GM21619 (cell line): ENCODE measurements at regions not wholly inside any gene's neighbourhood (a gene's known extent, or its start where the extent isn't known, plus 50 kb on each side); places are given as distances from the start of the nearest gene placed in this dataset.
"Not testable (repeated sequence)": the region's sequence is repeated elsewhere in the genome, so short reads cannot be mapped to it uniquely, and the experiment has no call there.

Experiments used
- ATAC-seq: cut with Tn5 transposase; IDR thresholded peaks from one replicate; pipeline ENCODE4 v1.9.1; 2021; ENCODE audit not compliant: unreplicated experiment

- ATAC-seq, result no peak
Observed at GRCh38 chr3:69491975-69492374, 106.1 kb upstream of the FRMD4B start.

GRCh38 chr3:69490971-69491370 is 105.1 kb upstream of the FRMD4B start:
- ATAC-seq, result no peak

GRCh38 chr3:69490235-69490634 is 104.3 kb upstream of the FRMD4B start:
- no peak for ATAC-seq

GRCh38 chr3:69488026-69488425 is 102.1 kb upstream of the FRMD4B start:
- no peak for ATAC-seq

GRCh38 chr3:69485489-69485888 is 99.6 kb upstream of the FRMD4B start:
- no peak for ATAC-seq

- no peak for ATAC-seq
Observed at GRCh38 chr3:69484507-69485393, 98.9 kb upstream of the FRMD4B start.

- ATAC-seq, result no peak
Observed at GRCh38 chr3:69483449-69483848, 97.6 kb upstream of the FRMD4B start.

GRCh38 chr3:69480986-69481385 is 95.1 kb upstream of the FRMD4B start:
- ATAC-seq, result not testable (repeated sequence)

GRCh38 chr3:69474186-69474585 is 88.3 kb upstream of the FRMD4B start:
- no peak for ATAC-seq

- ATAC-seq, result no peak
Observed at GRCh38 chr3:69472093-69472492, 86.2 kb upstream of the FRMD4B start.

- no peak for ATAC-seq
Observed at GRCh38 chr3:69463531-69463930, 77.6 kb upstream of the FRMD4B start.

- ATAC-seq, result no peak
Observed at GRCh38 chr3:69462826-69463100, 76.9 kb upstream of the FRMD4B start.

- no peak for ATAC-seq
Observed at GRCh38 chr3:69462022-69462825, 76.3 kb upstream of the FRMD4B start.

- no peak for ATAC-seq
Observed at GRCh38 chr3:69460034-69460433, 74.1 kb upstream of the FRMD4B start.

GRCh38 chr3:69458803-69459365 is 73.0 kb upstream of the FRMD4B start:
- ATAC-seq, result no peak

- ATAC-seq, result no peak
Observed at GRCh38 chr3:69456631-69457030, 70.7 kb upstream of the FRMD4B start.

GRCh38 chr3:69454204-69454787 is 68.4 kb upstream of the FRMD4B start:
- ATAC-seq, result no peak

- ATAC-seq, result no peak
Observed at GRCh38 chr3:69452295-69452694, 66.4 kb upstream of the FRMD4B start.

GRCh38 chr3:69451594-69451993 is 65.7 kb upstream of the FRMD4B start:
- no peak for ATAC-seq

GRCh38 chr3:69448877-69449276 is 63.0 kb upstream of the FRMD4B start:
- ATAC-seq, result no peak

- ATAC-seq, result no peak
Observed at GRCh38 chr3:69446402-69447072, 60.6 kb upstream of the FRMD4B start.
